ENCODE measurements at regions not wholly inside any gene's neighbourhood (a gene's known extent, or its start where the extent isn't known, plus 50 kb on each side); places are given as distances from the start of the nearest gene placed in this dataset.
"Not testable (repeated sequence)": the region's sequence is repeated elsewhere in the genome, so short reads cannot be mapped to it uniquely, and the experiment has no call there.

DNA sequence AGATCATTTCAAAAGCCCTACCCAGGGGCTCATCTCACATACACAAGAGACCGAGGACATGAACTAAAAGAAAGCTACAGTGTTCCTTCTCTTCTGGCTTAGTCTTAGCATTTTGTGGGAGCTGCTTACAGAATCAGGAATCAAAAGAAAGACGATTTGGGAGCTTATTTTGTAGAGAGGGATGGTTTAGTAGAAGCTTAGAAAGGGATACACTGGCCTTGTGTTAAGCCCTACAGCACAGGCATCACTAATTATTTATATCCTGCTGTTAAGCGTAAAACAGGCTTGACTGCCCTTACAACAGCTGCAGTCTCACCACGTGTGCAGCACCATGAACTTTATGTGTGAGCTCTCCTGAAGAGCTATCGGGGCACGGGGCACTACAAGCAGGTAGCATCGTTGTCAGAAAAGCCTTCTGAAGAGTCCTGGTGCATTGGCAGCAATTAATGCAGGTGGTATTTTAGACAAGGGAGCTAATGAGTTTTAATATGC, 798.3 kb downstream of the NXPH1 start:
- DNase-seq = no peak

DNA sequence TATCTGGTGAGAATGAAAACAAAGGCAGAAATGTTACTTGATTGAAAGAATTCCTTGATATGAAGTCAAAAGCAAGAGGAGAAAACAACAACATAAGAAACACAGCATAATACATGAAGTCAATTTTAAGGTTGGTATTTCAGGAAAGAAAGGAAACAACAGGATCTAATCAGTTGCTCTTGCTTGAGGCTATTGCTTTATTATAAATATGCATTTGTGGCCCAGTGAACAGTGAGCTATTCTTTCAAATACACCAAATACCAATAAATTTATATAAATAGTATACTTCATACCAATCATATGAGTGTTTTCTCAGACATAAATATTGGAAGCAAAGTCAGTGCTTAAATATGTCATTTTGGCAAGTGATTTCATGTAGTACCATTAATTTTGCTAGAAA, 806.6 kb downstream of the NXPH1 start:
- no peak for DNase-seq

DNA sequence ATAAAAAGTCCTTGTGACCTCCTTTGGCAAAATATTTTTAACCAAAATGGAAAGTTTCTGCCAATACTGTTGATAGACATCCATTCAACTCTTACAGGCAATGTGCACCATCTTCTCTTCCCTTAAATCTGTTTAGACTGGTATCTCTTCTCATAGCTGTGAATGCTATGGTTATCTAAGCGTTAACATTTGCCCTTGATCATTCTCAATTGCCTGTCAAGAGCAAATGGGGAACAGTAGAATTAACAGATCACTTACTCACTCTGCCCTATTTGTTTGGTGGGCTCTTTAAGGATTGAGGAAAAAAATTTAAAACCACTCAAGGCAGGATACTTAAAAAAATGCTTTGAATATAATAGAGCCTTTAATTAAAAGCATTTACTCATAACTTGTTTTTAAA, 808.4 kb downstream of the NXPH1 start:
- DNase-seq = no peak

DNA sequence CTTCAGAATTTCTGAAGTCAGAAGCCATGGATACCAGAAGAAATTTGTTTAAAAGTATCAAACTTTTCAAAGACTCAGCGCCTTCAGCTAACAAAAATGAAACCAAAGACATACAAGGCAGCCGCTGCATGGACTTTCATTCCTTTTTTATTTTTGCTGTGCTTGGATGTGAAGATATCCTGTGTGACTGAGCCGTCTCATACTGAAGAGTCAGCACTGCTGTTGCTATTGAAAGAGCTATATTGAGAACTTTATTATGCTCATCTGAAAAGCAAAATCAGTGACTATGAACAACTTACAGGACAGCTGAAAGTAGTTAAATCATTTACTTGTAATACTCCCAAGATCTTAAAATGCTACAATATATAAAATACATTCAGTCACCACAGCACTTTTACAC, 809.2 kb downstream of the NXPH1 start:
- no peak for DNase-seq

GRCh38 chr7:9250876-9251275, 817.5 kb downstream of the NXPH1 start:
- DNase-seq = no peak

- DNase-seq = no peak
Observed at GRCh38 chr7:9264395-9264794, 831.0 kb downstream of the NXPH1 start.

DNA sequence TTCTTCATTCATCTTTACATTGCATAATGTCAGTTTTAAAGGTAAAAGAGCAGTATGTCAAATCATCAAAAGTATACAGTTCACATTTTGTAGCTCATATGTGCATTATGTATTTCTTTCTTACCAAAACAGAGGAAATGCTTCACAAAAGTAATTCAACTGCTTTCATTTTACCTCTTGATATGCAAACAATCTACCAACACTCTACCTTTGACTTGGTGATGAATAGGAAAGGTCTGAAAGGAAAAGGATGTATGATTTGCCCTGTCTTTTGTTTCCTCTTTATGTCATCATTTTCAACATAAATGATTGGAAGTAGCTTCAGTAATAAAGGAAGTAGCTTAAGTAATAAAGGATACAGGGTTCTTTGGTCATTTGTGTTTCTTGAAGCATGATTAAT, 846.7 kb downstream of the NXPH1 start:
- no peak for DNase-seq

DNA sequence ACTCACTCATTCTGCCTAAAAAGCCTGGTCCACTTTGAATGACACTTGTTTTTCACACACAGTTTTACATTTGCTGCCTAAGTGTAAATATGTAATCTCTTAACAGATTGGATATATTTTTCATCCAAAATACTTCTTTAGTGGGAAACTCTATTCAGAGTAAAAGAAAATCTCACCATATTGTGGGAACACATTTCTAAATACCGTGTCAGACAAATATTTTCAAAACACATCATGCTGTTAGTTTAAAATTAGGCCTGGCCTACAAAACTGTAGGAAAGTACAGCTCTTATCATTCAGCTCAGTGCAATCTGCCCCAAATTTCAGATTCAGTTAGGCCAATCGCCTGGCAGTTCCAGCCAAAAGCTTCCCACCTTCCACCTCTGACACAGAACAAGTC, 849.8 kb downstream of the NXPH1 start:
- DNase-seq = no peak

GRCh38 chr7:9302436-9302835, 869.0 kb downstream of the NXPH1 start:
- no peak for DNase-seq

- DNase-seq = no peak
Observed at GRCh38 chr7:9307131-9307530, 873.7 kb downstream of the NXPH1 start.

GRCh38 chr7:9324513-9324912, 891.1 kb downstream of the NXPH1 start:
- no peak for DNase-seq

DNA sequence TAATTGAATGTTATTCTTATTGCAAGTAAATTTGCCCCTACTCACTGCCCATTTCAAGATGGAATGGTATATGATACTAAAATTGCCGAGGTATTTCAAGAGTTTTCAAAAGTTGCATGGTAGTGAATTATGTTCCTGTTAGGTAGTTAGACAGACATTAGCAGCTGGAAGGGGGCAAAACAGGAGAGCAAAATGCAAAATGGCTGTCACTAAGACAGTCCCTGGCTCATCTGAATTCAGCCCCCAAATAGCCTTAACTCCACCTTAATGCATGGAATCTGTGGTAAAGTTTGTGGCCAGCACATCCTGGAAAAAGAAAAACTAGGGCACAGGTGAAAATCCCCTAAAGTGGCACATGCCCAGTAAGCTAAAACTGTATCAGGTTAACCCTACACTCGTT, 894.9 kb downstream of the NXPH1 start:
- DNase-seq = no peak

DNA sequence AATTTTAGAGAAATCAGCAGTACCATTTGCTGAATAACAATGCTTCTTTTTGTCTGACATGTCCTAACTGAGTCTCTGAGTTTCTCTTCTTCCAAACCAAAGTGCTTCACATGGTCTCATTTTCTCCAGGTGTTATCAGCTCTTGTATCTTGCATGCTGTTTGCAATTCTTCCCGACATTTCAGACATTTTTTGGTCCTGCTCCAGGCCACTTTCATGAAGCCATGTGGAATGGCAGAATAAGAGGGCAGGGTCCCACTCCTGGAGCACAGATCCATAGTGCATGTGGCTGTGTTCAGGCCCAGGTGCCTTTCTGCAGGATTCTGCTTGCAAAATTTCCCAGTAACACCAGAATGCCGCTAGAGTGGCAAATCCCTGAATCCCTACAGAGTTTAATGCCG, 916.2 kb downstream of the NXPH1 start:
- no peak for DNase-seq

DNA sequence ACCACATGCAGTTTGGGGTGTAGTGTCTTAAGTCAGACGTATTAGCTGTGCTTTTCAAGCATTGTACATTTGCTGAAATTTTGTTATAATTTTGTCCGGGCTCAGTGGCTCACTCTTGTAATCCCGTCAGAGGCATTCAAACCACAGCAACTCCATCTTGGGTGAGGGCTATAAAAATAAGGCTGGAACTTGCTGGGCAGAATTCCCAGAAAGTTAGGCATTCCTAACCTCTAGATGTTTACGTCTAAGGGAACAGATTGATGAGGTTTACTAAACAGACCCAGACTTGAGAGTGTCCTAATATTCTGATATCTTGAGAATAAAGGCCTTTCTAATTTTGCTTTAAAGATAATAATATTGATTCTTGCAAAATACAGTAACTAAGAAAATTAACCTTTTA, 957.8 kb downstream of the NXPH1 start:
- DNase-seq = no peak

DNA sequence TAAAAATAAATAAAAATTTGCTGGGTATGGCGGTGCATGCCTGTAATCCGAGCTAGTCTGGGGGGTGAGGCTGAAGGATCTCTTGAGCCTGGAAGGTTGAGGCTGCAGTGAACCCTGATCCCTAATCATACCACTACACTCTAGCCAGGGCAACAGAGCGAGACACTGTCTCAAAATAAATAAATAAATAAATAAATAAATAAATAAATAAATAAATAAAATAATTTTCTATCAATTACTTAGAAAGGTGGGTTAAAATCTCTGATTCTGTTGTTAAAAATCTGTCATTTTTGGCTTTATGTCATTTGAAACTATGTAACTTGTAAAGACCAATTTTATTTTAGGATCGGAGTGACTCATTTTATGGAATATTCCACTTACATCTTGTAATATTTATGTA, 958.6 kb downstream of the NXPH1 start:
- DNase-seq = no peak

- not testable (repeated sequence) for DNase-seq
Observed at GRCh38 chr7:9404386-9404785, 971.0 kb downstream of the NXPH1 start.

GRCh38 chr7:9407816-9408215, 974.4 kb downstream of the NXPH1 start:
- DNase-seq = no peak

GRCh38 chr7:9453521-9453920, 1020.1 kb downstream of the NXPH1 start:
- no peak for DNase-seq

DNA sequence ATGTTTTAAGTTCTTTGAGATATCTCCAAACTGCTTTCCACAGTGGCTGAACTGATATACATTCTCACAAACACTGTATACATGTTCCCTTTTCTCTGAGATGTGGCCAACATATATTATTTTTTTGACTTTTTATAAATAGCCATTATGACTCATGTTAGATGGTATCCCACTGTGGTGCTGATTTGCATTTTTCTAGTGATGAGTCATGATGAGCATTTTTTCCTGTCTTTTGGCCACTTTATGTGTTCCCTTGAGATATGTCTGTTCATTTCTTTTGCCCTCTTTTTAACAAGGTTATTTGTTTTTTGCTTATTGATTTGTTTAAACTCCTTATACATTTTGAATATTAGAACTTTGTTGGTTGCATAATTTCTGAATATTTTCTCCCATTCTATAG, 1055.1 kb downstream of the NXPH1 start:
- DNase-seq = no peak

- no peak for DNase-seq
Observed at GRCh38 chr7:9498303-9498702, 1064.9 kb downstream of the NXPH1 start.

DNA sequence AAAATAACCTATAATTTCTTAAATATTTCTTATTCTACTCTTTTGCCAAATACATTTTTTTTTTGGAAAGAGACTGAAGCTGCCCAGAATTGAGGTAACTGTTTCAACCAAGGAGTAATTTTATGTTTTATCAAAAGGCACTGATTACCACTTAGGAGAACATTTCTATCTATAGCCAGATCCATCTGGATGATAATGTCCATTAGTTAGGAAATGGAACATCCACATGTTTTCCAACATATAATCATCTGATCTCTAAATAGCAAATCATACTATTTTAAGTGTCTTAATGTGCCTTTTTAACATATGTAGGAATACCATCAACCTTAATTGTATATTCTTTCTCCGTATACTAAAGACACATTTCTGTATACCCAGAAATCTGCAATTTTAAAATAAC, 1068.9 kb downstream of the NXPH1 start:
- DNase-seq = no peak

GRCh38 chr7:9504678-9505077, 1071.3 kb downstream of the NXPH1 start:
- DNase-seq = no peak

DNA sequence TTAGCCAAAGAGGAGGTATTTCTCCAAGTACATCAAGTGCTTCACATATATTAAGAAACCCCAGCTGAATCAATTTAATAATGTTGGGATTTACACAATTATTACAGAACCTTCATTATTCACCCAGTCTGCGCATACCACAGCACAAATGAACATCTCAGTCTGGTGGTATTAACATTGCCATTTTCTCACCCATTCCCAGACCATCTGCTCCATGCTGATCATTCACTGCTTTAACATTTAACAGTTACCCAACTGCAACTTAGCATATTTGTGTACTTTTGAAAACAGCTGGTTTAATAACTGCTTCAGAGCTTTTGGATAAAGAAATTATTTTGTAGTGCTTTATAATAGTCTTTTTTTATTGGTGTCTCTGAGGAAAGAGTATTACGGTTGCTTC, 1072.1 kb downstream of the NXPH1 start:
- no peak for DNase-seq

DNA sequence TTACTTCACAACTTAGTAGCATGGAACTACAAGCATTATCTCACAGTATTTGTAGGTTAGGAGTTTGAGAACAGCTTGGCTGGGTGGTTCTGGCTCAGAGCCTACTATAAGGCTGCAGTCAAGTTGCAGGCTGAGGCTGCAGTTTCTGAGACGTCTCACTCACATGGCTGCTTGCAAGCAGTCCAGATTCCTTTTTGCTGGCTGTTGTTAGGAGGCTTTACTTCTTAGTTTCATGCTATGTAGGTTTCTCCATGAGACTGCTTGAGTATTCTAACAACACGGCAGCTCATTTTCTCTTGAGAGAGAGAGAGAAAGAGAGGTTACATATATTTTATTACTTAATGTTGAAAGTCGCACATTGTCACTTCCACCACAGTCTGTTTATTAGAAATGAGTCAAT, 1073.9 kb downstream of the NXPH1 start:
- DNase-seq = no peak

DNA sequence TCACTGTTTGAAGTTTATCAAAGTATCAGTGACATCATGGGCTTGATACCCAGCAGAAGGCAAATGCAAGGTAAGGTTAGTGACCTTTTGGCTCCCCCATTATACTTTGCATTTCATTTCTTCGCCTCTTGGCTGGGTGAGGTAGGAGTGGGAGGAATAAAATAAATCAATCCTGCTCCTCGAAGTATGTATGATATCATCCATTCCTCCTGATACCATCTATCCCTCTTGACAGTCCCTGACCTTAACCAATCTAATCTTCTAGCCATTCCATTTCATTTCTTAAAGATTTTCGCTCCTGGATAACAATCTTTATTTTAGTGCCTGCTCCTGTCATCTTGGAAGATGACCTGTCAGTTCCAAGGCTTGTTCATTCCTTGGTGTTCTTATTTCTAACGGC, 1083.3 kb downstream of the NXPH1 start:
- DNase-seq = no peak

DNA sequence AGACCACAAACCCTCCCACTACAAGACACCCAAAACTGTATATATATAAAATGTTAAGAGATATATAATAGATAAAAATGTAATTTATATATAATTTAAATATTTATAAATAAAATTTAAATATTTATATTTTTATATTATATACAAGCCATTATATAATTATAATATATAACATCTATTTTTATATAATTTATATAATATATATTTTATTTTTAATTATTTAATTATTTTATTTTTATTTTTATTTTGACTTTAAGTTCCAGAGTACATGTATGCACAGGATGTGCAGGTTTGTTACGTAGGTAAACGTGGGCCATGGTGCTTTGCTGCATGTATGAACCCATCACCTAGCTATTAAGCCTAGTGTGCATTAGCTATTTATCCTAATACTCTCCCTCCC, 1090.2 kb downstream of the NXPH1 start:
- no peak for DNase-seq

All from stimulated activated CD4-positive, alpha-beta T cell treated with anti-CD3 and anti-CD28 coated beads, Interleukin-4, amount 100 ng/mL, for 24 hours (primary cell).